ENCODE measurements at regions not wholly inside any gene's neighbourhood (a gene's known extent, or its start where the extent isn't known, plus 50 kb on each side); places are given as distances from the start of the nearest gene placed in this dataset.

DNA sequence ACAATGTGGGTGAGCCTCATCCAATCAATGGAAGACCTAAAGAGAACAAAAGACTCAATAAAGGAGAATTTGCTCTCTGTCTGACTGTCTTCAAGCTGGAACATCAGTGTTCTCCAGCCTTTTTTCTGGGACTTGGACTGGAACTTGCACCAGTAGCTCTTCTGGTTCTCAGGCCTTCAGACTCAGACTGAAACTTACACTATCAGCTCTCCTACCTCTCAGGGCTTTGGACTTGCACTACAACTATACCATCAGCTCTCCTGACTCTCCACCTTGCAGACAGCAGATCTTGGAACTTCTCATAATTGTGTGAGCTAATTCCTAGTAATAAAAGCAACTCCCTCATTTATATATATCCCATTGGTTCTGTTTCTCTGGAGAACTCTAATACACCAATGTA lies 185.9 kb downstream of the SMIM20 start:
- H3K4me3 ChIP-seq (ENCODE audit: control insufficient read depth, low read depth, low read length): no peak overlapping the region
- TF ChIP-seq CTCF (IDR thresholded peaks at IDR 0.05; ENCODE audit: control insufficient read depth, insufficient read depth, low read depth, low read length, missing control alignments): no peak
- DNase-seq (ENCODE audit: low read depth): no peak

DNA sequence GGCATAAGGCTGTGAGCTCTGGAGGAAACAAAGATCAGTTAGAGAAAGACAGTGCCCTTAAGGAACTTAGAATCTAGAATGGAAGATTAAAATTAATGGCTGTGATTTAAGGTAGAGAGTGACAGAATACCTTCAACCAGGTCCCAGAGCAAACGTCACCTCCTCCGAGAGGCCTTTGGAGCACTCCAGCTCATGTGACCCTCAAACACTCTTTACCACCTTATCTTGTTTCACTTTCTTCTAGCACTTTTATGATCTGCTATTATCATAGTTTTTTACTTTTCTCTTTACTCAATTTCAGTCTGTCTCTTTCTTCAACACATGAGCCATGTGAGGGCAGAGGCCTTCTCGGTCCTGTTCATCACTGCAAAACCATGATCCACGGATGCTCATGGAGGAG lies 187.0 kb downstream of the SMIM20 start:
- TF ChIP-seq CTCF (IDR thresholded peaks at IDR 0.05; ENCODE audit: control insufficient read depth, insufficient read depth, low read depth, low read length, missing control alignments): no peak
- DNase-seq (ENCODE audit: low read depth): no peak

DNA sequence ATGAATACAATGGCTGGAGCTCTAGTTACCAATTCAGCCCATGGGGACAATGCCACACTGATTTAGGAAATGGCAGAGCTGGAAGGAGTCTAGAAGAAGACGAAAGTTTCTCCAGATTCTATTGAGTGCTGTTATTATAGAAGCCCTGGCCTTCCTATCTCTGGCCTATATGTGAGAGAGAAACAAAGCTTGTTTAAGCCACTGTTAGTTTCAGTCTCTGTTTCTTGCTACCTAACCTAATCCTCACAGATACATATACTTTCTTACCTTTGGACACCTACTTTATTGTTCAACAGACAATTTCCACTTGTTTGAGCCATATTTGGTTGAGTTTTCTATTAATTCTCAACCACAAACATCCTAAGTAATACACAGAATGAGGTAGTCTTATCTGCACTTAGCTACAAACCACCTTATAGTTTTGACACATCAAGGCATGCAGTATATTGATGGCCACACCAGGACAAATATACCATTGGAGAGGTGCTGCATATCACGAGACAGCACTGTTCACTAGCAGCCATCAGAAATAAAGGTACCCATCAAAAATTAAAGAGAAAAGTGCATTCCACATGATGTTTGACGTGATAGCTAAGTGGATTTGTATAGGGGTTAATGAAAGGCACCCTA lies 190.2 kb downstream of the SMIM20 start:
- DNase-seq (ENCODE audit: low read depth): no peak
- no peak for TF ChIP-seq CTCF (IDR thresholded peaks at IDR 0.05; ENCODE audit: control insufficient read depth, insufficient read depth, low read depth, low read length, missing control alignments)
- no peak overlapping the region for H3K4me3 ChIP-seq (ENCODE audit: control insufficient read depth, low read depth, low read length)

More for the DNA sequence above, 187.0 kb downstream of the SMIM20 start:
- H3K4me3 ChIP-seq (ENCODE audit: control insufficient read depth, low read depth, low read length): no peak overlapping the region

DNA sequence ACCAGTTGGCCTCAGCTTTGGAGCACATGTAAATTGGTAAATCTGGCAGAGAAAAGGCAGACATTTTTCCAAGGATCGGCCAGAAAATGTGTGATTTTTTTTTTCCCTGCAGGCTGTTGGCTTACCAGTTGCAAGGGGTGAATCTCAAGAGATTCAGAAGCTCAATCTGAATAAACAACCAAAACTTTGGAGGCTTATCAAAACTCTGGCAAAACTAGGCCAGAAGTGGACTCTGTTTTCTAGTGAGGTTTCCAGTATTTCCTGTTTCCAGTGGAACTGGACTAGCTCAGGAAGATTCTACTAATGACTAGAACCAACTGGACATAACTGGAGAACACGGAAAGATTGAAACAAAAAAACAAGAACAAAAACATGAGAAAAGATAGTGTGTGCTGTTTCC lies 191.3 kb downstream of the SMIM20 start:
- DNase-seq (ENCODE audit: low read depth): no peak
- no peak for TF ChIP-seq CTCF (IDR thresholded peaks at IDR 0.05; ENCODE audit: control insufficient read depth, insufficient read depth, low read depth, low read length, missing control alignments)
- no peak overlapping the region for H3K4me3 ChIP-seq (ENCODE audit: control insufficient read depth, low read depth, low read length)

DNA sequence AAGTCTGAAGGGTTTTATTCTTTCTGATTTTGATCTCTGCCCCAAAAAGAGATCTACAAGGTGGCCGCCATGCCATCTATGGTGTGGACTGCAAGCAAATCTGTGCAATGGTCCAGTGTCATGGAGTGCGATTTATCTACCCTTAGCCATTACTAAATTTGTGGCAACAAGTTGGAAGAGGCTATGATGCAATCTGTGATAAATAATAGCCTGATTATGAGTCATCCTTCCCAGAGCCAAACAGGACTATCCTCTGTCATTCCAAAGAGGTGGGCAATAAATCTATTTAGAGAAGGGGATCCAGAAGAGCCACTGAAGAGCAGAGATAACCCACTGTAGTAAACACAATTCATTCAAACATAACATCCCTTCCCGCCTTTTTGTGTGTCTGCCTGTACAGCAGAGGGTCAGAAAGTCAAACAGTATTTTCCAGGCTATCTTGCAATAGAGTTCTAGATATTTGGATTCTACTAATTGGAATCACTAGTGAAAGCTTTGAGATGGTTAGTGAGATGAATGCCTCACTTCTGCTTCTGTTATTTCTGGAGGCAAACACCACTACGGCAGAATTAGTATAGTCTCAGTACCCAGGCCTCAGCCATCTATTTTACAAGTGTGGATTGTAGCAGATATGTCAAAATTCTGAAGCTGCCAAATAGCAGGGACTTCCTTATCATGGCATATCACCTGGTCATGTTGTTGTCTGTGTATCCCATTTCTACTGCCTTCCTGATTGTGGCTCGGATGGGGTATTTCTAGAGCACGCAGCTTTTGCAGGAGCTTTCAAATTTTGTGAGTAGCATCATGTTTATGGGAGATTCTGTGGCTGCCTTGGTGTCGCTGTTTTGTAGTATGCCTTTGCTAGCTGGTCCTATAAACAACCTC lies 192.0 kb downstream of the SMIM20 start:
- DNase-seq (ENCODE audit: low read depth): no peak
- H3K4me3 ChIP-seq (ENCODE audit: control insufficient read depth, low read depth, low read length): no peak overlapping the region
- no peak for TF ChIP-seq CTCF (IDR thresholded peaks at IDR 0.05; ENCODE audit: control insufficient read depth, insufficient read depth, low read depth, low read length, missing control alignments)

- no peak for TF ChIP-seq CTCF (IDR thresholded peaks at IDR 0.05; ENCODE audit: control insufficient read depth, insufficient read depth, low read depth, low read length, missing control alignments)
- DNase-seq (ENCODE audit: low read depth): no peak
Observed at GRCh38 chr4:26106776-26107175, 192.8 kb downstream of the SMIM20 start.

More at GRCh38 chr4:26106776-26107175, 192.8 kb downstream of the SMIM20 start:
- no peak overlapping the region for H3K4me3 ChIP-seq (ENCODE audit: control insufficient read depth, low read depth, low read length)

Data from AG09309 (cell line).